ENCODE measurements at regions not wholly inside any gene's neighbourhood (a gene's known extent, or its start where the extent isn't known, plus 50 kb on each side); places are given as distances from the start of the nearest gene placed in this dataset.

DNA sequence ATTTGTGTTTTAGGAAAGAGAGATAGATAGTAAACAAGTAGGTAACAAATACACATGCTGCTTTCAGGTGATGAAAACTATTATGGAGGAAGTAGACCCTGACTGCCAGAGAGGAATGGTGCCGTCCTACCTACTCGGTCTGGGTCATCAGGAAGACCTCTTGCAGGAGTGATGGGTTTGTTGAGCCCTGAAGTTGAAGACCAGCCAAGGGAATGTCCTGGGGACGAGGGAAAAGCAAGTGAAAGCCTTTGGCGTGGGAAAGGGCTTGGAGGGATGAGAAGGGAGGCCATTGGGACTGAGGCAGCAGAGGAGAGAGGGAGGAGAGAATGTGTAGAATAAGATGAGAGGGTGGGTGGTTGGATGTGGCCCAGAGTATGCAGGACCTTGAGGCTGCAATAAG, 379.5 kb upstream of the USP24 start:
- Histone ChIP-seq H3K36me3 (ENCODE audit: control insufficient read depth in 1 of 2, insufficient read depth in 2 of 2, low read length in 2 of 2) (no peaks in the 10 kb centered on the region), H3K27ac (ENCODE audit: low read depth, low read length) (no peak overlapping the region), H3K27me3 (ENCODE audit: control insufficient read depth in 1 of 2, insufficient read depth in 2 of 2, low read length in 2 of 2) (no peaks in the 10 kb centered on the region), H3K4me3 (ENCODE audit: low read depth in 1 of 2, low read length in 2 of 2) (no peak overlapping the region), H3K9me3 (ENCODE audit: control insufficient read depth in 1 of 2, low read length in 2 of 2) (no peaks in the 10 kb centered on the region), H3K4me1 (ENCODE audit: control insufficient read depth in 1 of 2, insufficient read depth in 2 of 2, low read length in 2 of 2) (no peaks in the 10 kb centered on the region), H3K9ac (ENCODE audit: low read depth in 1 of 2, low read length in 2 of 2) (no peak overlapping the region)

DNA sequence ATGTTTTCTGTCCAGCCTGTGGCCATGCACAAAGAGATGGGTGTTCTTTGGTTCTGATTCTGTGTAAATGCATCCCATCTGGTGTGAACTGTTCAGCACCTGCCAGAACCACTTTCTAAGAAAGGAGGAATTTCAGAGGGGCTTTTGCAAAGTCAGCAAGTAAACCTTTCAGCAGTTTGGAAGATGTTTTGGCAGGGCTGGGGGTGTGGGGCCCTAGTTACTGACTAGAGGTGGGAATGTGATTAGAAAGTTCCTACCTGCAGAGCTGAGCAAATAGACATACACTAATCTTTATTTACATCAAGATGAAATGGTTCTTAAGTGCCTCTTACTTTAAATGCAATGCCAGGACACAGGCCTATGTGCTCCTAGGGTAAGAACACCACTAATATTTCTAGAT, 378.1 kb upstream of the USP24 start:
- no peaks in the 10 kb centered on the region for H3K36me3 ChIP-seq (ENCODE audit: control insufficient read depth in 1 of 2, insufficient read depth in 2 of 2, low read length in 2 of 2)
- no peak overlapping the region for H3K9ac ChIP-seq (ENCODE audit: low read depth in 1 of 2, low read length in 2 of 2)
- no peak overlapping the region for H3K4me3 ChIP-seq (ENCODE audit: low read depth in 1 of 2, low read length in 2 of 2)
- no peaks in the 10 kb centered on the region for H3K9me3 ChIP-seq (ENCODE audit: control insufficient read depth in 1 of 2, low read length in 2 of 2)
- no peaks in the 10 kb centered on the region for H3K27me3 ChIP-seq (ENCODE audit: control insufficient read depth in 1 of 2, insufficient read depth in 2 of 2, low read length in 2 of 2)
- no peaks in the 10 kb centered on the region for H3K4me1 ChIP-seq (ENCODE audit: control insufficient read depth in 1 of 2, insufficient read depth in 2 of 2, low read length in 2 of 2)
- H3K27ac ChIP-seq (ENCODE audit: low read depth, low read length), result no peak overlapping the region

GRCh38 chr1:55592122-55592521, 377.0 kb upstream of the USP24 start:
- Histone ChIP-seq H3K27me3 (ENCODE audit: control insufficient read depth in 1 of 2, insufficient read depth in 2 of 2, low read length in 2 of 2) (no peaks in the 10 kb centered on the region), H3K9me3 (ENCODE audit: control insufficient read depth in 1 of 2, low read length in 2 of 2) (no peaks in the 10 kb centered on the region), H3K36me3 (ENCODE audit: control insufficient read depth in 1 of 2, insufficient read depth in 2 of 2, low read length in 2 of 2) (no peaks in the 10 kb centered on the region), H3K4me1 (ENCODE audit: control insufficient read depth in 1 of 2, insufficient read depth in 2 of 2, low read length in 2 of 2) (no peaks in the 10 kb centered on the region), H3K9ac (ENCODE audit: low read depth in 1 of 2, low read length in 2 of 2) (no peak overlapping the region), H3K4me3 (ENCODE audit: low read depth in 1 of 2, low read length in 2 of 2) (no peak overlapping the region), H3K27ac (ENCODE audit: low read depth, low read length) (no peak overlapping the region)

- Histone ChIP-seq H3K27me3 (ENCODE audit: control insufficient read depth in 1 of 2, insufficient read depth in 2 of 2, low read length in 2 of 2) (no peaks in the 10 kb centered on the region), H3K9ac (ENCODE audit: low read depth in 1 of 2, low read length in 2 of 2) (no peak overlapping the region), H3K27ac (ENCODE audit: low read depth, low read length) (no peak overlapping the region), H3K36me3 (ENCODE audit: control insufficient read depth in 1 of 2, insufficient read depth in 2 of 2, low read length in 2 of 2) (no peaks in the 10 kb centered on the region), H3K4me3 (ENCODE audit: low read depth in 1 of 2, low read length in 2 of 2) (no peak overlapping the region), H3K4me1 (ENCODE audit: control insufficient read depth in 1 of 2, insufficient read depth in 2 of 2, low read length in 2 of 2) (no peaks in the 10 kb centered on the region), H3K9me3 (ENCODE audit: control insufficient read depth in 1 of 2, low read length in 2 of 2) (no peaks in the 10 kb centered on the region)
These were observed 374.6 kb upstream of the USP24 start for GRCh38 chr1:55589671-55590297.

DNA sequence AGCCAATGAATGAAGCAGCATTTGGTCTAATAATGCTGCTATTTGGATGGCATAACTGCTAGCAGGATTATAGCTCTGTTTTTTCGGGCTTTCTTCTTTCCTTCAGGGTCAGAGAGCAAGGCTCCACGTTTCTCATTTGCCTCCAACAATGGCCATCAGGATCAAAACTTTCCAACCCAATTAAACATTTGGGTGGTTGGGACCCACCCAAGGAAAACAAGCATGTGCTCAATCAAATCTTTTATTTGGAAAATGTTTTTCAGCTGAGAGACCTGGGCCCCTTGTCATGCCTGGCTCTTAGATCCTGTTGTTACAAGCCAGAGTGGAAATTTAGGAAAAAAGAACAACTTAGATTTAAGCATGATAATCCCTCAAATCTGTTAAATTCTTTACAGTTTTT, 373.1 kb upstream of the USP24 start:
- H3K27me3 ChIP-seq (ENCODE audit: control insufficient read depth in 1 of 2, insufficient read depth in 2 of 2, low read length in 2 of 2), result no peaks in the 10 kb centered on the region
- no peak overlapping the region for H3K4me3 ChIP-seq (ENCODE audit: low read depth in 1 of 2, low read length in 2 of 2)
- no peaks in the 10 kb centered on the region for H3K36me3 ChIP-seq (ENCODE audit: control insufficient read depth in 1 of 2, insufficient read depth in 2 of 2, low read length in 2 of 2)
- H3K9me3 ChIP-seq (ENCODE audit: control insufficient read depth in 1 of 2, low read length in 2 of 2), result no peaks in the 10 kb centered on the region
- no peak overlapping the region for H3K27ac ChIP-seq (ENCODE audit: low read depth, low read length)
- H3K4me1 ChIP-seq (ENCODE audit: control insufficient read depth in 1 of 2, insufficient read depth in 2 of 2, low read length in 2 of 2), result no peaks in the 10 kb centered on the region
- H3K9ac ChIP-seq (ENCODE audit: low read depth in 1 of 2, low read length in 2 of 2), result no peak overlapping the region

- Histone ChIP-seq H3K9me3 (ENCODE audit: control insufficient read depth in 1 of 2, low read length in 2 of 2) (no peaks in the 10 kb centered on the region), H3K4me1 (ENCODE audit: control insufficient read depth in 1 of 2, insufficient read depth in 2 of 2, low read length in 2 of 2) (no peaks in the 10 kb centered on the region), H3K27me3 (ENCODE audit: control insufficient read depth in 1 of 2, insufficient read depth in 2 of 2, low read length in 2 of 2) (no peaks in the 10 kb centered on the region), H3K36me3 (ENCODE audit: control insufficient read depth in 1 of 2, insufficient read depth in 2 of 2, low read length in 2 of 2) (no peaks in the 10 kb centered on the region), H3K9ac (ENCODE audit: low read depth in 1 of 2, low read length in 2 of 2) (no peak overlapping the region), H3K27ac (ENCODE audit: low read depth, low read length) (no peak overlapping the region), H3K4me3 (ENCODE audit: low read depth in 1 of 2, low read length in 2 of 2) (no peak overlapping the region)
These were observed 371.6 kb upstream of the USP24 start for GRCh38 chr1:55586771-55587170.

- H3K27me3 ChIP-seq (ENCODE audit: control insufficient read depth in 1 of 2, insufficient read depth in 2 of 2, low read length in 2 of 2), result no peaks in the 10 kb centered on the region
- H3K4me1 ChIP-seq (ENCODE audit: control insufficient read depth in 1 of 2, insufficient read depth in 2 of 2, low read length in 2 of 2), result no peaks in the 10 kb centered on the region
- no peak overlapping the region for H3K4me3 ChIP-seq (ENCODE audit: low read depth in 1 of 2, low read length in 2 of 2)
- H3K36me3 ChIP-seq (ENCODE audit: control insufficient read depth in 1 of 2, insufficient read depth in 2 of 2, low read length in 2 of 2), result no peaks in the 10 kb centered on the region
- no peaks in the 10 kb centered on the region for H3K9me3 ChIP-seq (ENCODE audit: control insufficient read depth in 1 of 2, low read length in 2 of 2)
- H3K27ac ChIP-seq (ENCODE audit: low read depth, low read length), result no peak overlapping the region
- H3K9ac ChIP-seq (ENCODE audit: low read depth in 1 of 2, low read length in 2 of 2), result no peak overlapping the region
These were observed 370.2 kb upstream of the USP24 start for GRCh38 chr1:55585402-55585792.

GRCh38 chr1:55584526-55585401, 369.6 kb upstream of the USP24 start:
- H3K9ac ChIP-seq (ENCODE audit: low read depth in 1 of 2, low read length in 2 of 2), result no peak overlapping the region
- no peaks in the 10 kb centered on the region for H3K36me3 ChIP-seq (ENCODE audit: control insufficient read depth in 1 of 2, insufficient read depth in 2 of 2, low read length in 2 of 2)
- no peaks in the 10 kb centered on the region for H3K4me1 ChIP-seq (ENCODE audit: control insufficient read depth in 1 of 2, insufficient read depth in 2 of 2, low read length in 2 of 2)
- H3K27me3 ChIP-seq (ENCODE audit: control insufficient read depth in 1 of 2, insufficient read depth in 2 of 2, low read length in 2 of 2), result no peaks in the 10 kb centered on the region
- H3K4me3 ChIP-seq (ENCODE audit: low read depth in 1 of 2, low read length in 2 of 2), result no peak overlapping the region
- H3K9me3 ChIP-seq (ENCODE audit: control insufficient read depth in 1 of 2, low read length in 2 of 2), result no peaks in the 10 kb centered on the region
- H3K27ac ChIP-seq (ENCODE audit: low read depth, low read length), result no peak overlapping the region

- no peaks in the 10 kb centered on the region for H3K4me1 ChIP-seq (ENCODE audit: control insufficient read depth in 1 of 2, insufficient read depth in 2 of 2, low read length in 2 of 2)
- H3K27me3 ChIP-seq (ENCODE audit: control insufficient read depth in 1 of 2, insufficient read depth in 2 of 2, low read length in 2 of 2), result no peaks in the 10 kb centered on the region
- no peak overlapping the region for H3K4me3 ChIP-seq (ENCODE audit: low read depth in 1 of 2, low read length in 2 of 2)
- no peak overlapping the region for H3K9ac ChIP-seq (ENCODE audit: low read depth in 1 of 2, low read length in 2 of 2)
- no peaks in the 10 kb centered on the region for H3K9me3 ChIP-seq (ENCODE audit: control insufficient read depth in 1 of 2, low read length in 2 of 2)
- H3K36me3 ChIP-seq (ENCODE audit: control insufficient read depth in 1 of 2, insufficient read depth in 2 of 2, low read length in 2 of 2), result no peaks in the 10 kb centered on the region
- H3K27ac ChIP-seq (ENCODE audit: low read depth, low read length), result no peak overlapping the region
These were observed 366.9 kb upstream of the USP24 start for GRCh38 chr1:55582084-55582483.

GRCh38 chr1:55580845-55581332, 365.7 kb upstream of the USP24 start:
- Histone ChIP-seq H3K4me1 (ENCODE audit: control insufficient read depth in 1 of 2, insufficient read depth in 2 of 2, low read length in 2 of 2) (no peaks in the 10 kb centered on the region), H3K9ac (ENCODE audit: low read depth in 1 of 2, low read length in 2 of 2) (no peak overlapping the region), H3K36me3 (ENCODE audit: control insufficient read depth in 1 of 2, insufficient read depth in 2 of 2, low read length in 2 of 2) (no peaks in the 10 kb centered on the region), H3K4me3 (ENCODE audit: low read depth in 1 of 2, low read length in 2 of 2) (no peak overlapping the region), H3K9me3 (ENCODE audit: control insufficient read depth in 1 of 2, low read length in 2 of 2) (no peaks in the 10 kb centered on the region), H3K27me3 (ENCODE audit: control insufficient read depth in 1 of 2, insufficient read depth in 2 of 2, low read length in 2 of 2) (no peaks in the 10 kb centered on the region), H3K27ac (ENCODE audit: low read depth, low read length) (no peak overlapping the region)
